Peyer's patch (tissue), 4 donors: ENCODE measurements at regions not wholly inside any gene's neighbourhood (a gene's known extent, or its start where the extent isn't known, plus 50 kb on each side); places are given as distances from the start of the nearest gene placed in this dataset.

Experiments
- POLR2A ChIP-seq, 2 donors: fragments of 450-650 bp; IDR thresholded peaks; one replicate each; pipeline ENCODE4 v1.5.1; 2017; ENCODE audit warnings: antibody characterized with exemption in 2 of 2, mild to moderate bottlenecking in 2 of 2, moderate library complexity in 2 of 2
- TF ChIP-seq, protein P1 (sequence below), 6 experiments: fragments of 450-650 bp in 4 of 6; fragments of 200-600 bp in 2 of 6; sonication (generic) in 1 of 6; IDR thresholded peaks; one replicate each; pipeline ENCODE4 v1.5.1; 2017 to 2019; ENCODE audit warnings: antibody characterized with exemption in 6 of 6, mild to moderate bottlenecking in 3 of 6, moderate library complexity in 1 of 6

DNA sequence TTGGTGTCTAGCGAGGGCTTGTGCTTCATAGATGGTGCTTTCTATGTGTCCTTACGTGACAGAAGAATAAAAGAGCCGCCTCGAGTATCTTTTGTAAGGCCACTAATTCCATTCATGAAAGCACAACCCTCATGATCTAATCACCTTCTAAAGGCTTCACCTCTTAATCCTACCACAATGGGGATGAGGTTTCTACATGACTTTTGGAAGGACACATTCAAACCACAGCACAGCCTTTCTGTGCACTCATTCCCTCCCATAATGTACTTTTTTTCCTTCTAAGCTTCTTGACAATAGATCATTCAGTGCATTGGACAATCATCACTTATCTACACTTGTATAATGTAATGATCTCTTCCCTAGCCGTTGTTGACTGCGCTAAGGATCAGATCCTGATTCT is 774.8 kb downstream of the BRINP1 start:
- TF ChIP-seq POLR2A (IDR thresholded peaks at IDR 0.05), result no peak
- TF ChIP-seq, protein P1, sequence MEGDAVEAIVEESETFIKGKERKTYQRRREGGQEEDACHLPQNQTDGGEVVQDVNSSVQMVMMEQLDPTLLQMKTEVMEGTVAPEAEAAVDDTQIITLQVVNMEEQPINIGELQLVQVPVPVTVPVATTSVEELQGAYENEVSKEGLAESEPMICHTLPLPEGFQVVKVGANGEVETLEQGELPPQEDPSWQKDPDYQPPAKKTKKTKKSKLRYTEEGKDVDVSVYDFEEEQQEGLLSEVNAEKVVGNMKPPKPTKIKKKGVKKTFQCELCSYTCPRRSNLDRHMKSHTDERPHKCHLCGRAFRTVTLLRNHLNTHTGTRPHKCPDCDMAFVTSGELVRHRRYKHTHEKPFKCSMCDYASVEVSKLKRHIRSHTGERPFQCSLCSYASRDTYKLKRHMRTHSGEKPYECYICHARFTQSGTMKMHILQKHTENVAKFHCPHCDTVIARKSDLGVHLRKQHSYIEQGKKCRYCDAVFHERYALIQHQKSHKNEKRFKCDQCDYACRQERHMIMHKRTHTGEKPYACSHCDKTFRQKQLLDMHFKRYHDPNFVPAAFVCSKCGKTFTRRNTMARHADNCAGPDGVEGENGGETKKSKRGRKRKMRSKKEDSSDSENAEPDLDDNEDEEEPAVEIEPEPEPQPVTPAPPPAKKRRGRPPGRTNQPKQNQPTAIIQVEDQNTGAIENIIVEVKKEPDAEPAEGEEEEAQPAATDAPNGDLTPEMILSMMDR (IDR thresholded peaks at IDR 0.05), result no peak
